GM19395 (cell line): ENCODE measurements at regions not wholly inside any gene's neighbourhood (a gene's known extent, or its start where the extent isn't known, plus 50 kb on each side); places are given as distances from the start of the nearest gene placed in this dataset.

Experiments
- ATAC-seq: cut with Tn5 transposase; IDR thresholded peaks from one replicate; pipeline ENCODE4 v1.9.1; 2021; ENCODE audit warnings: mild to moderate bottlenecking, moderate library complexity; ENCODE audit not compliant: unreplicated experiment

- no peak for ATAC-seq
Observed at GRCh38 chr3:23019596-23020300, 183.4 kb upstream of the UBE2E2 start.

GRCh38 chr3:23028294-23028693 is 174.8 kb upstream of the UBE2E2 start:
- no peak for ATAC-seq

- no peak for ATAC-seq
Observed at GRCh38 chr3:23029001-23029400, 174.1 kb upstream of the UBE2E2 start.

GRCh38 chr3:23035927-23036640 is 167.0 kb upstream of the UBE2E2 start:
- no peak for ATAC-seq

GRCh38 chr3:23036728-23037127 is 166.4 kb upstream of the UBE2E2 start:
- peak; percentile 75 for ATAC-seq

- no peak for ATAC-seq
Observed at GRCh38 chr3:23038471-23038870, 164.7 kb upstream of the UBE2E2 start.

GRCh38 chr3:23041918-23042696 is 161.0 kb upstream of the UBE2E2 start:
- ATAC-seq = no peak

GRCh38 chr3:23044463-23044862 is 158.7 kb upstream of the UBE2E2 start:
- no peak for ATAC-seq

GRCh38 chr3:23046536-23046935 is 156.6 kb upstream of the UBE2E2 start:
- no peak for ATAC-seq

GRCh38 chr3:23051240-23052140 is 151.6 kb upstream of the UBE2E2 start:
- ATAC-seq = no peak

GRCh38 chr3:23052208-23052607 is 150.9 kb upstream of the UBE2E2 start:
- no peak for ATAC-seq

- no peak for ATAC-seq
Observed at GRCh38 chr3:23052620-23053019, 150.5 kb upstream of the UBE2E2 start.

- peak; percentile 92 for ATAC-seq
Observed at GRCh38 chr3:23055733-23056376, 147.3 kb upstream of the UBE2E2 start.

- ATAC-seq = no peak
Observed at GRCh38 chr3:23062582-23062981, 140.5 kb upstream of the UBE2E2 start.

- ATAC-seq = no peak
Observed at GRCh38 chr3:23062982-23063381, 140.1 kb upstream of the UBE2E2 start.

- ATAC-seq = no peak
Observed at GRCh38 chr3:23067116-23067515, 136.0 kb upstream of the UBE2E2 start.

- ATAC-seq = no peak
Observed at GRCh38 chr3:23068016-23068728, 135.0 kb upstream of the UBE2E2 start.

- ATAC-seq = peak; percentile 33
Observed at GRCh38 chr3:23071296-23071695, 131.8 kb upstream of the UBE2E2 start.

- peak; percentile 81 for ATAC-seq
Observed at GRCh38 chr3:23071758-23072157, 131.4 kb upstream of the UBE2E2 start.

- ATAC-seq = no peak
Observed at GRCh38 chr3:23072693-23073092, 130.4 kb upstream of the UBE2E2 start.
